ENCODE measurements at regions not wholly inside any gene's neighbourhood (a gene's known extent, or its start where the extent isn't known, plus 50 kb on each side); places are given as distances from the start of the nearest gene placed in this dataset.

GRCh38 chr1:55932402-55932801 is 647.0 kb downstream of the PLPP3 start:
- Histone ChIP-seq H3F3A (ENCODE audit: insufficient read depth, low read depth) (no peaks in the 10 kb centered on the region), H3K4me2 (no peak overlapping the region), H3K9me2 (ENCODE audit: insufficient read depth) (0 out of 2 replicates have a peak, but pooled peaks cover 4% of the 10 kb centered on the region), H3K36me3 (ENCODE audit: low read depth) (no peaks in the 10 kb centered on the region), H3K27me3 (ENCODE audit: insufficient read depth, low read depth) (no peaks in the 10 kb centered on the region), H3K4me1 (replicated peaks; ENCODE audit: insufficient read depth) (no peaks in the 10 kb centered on the region), H3K79me2 (ENCODE audit: low read depth) (no peaks in the 10 kb centered on the region), H4K20me1 (ENCODE audit: insufficient read depth) (no peaks in the 10 kb centered on the region), H3K27ac (no peak overlapping the region), H2AFZ (no peak overlapping the region), H3K4me3 (no peak overlapping the region), H3K9me3 (ENCODE audit: insufficient read depth, low read depth) (no peaks in the 10 kb centered on the region; the same call in 1 of the 2 replicates)
- CTCF ChIA-PET: no interaction called here
- TF ChIP-seq EZH2 (IDR thresholded peaks at IDR 0.05; ENCODE audit: low read depth): no peak
- TF ChIP-seq, protein P1, sequence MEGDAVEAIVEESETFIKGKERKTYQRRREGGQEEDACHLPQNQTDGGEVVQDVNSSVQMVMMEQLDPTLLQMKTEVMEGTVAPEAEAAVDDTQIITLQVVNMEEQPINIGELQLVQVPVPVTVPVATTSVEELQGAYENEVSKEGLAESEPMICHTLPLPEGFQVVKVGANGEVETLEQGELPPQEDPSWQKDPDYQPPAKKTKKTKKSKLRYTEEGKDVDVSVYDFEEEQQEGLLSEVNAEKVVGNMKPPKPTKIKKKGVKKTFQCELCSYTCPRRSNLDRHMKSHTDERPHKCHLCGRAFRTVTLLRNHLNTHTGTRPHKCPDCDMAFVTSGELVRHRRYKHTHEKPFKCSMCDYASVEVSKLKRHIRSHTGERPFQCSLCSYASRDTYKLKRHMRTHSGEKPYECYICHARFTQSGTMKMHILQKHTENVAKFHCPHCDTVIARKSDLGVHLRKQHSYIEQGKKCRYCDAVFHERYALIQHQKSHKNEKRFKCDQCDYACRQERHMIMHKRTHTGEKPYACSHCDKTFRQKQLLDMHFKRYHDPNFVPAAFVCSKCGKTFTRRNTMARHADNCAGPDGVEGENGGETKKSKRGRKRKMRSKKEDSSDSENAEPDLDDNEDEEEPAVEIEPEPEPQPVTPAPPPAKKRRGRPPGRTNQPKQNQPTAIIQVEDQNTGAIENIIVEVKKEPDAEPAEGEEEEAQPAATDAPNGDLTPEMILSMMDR (conservative IDR thresholded peaks at IDR 0.05): no peak
- intact Hi-C loops (cut with micrococcal nuclease; ENCODE audit: unreplicated experiment): no loop called here
- no TSS peak for BruUV-seq (replicated peaks)
- POLR2A ChIA-PET (ENCODE audit: unreplicated experiment): no interaction called here
- DNase-seq: no peak

- DNase-seq: no peak
- no peaks in the 10 kb centered on the region; the same call in 1 of the 2 replicates for H3K9me3 ChIP-seq (ENCODE audit: insufficient read depth, low read depth)
- 0 out of 2 replicates have a peak, but pooled peaks cover 4% of the 10 kb centered on the region for H3K9me2 ChIP-seq (ENCODE audit: insufficient read depth)
- H3F3A ChIP-seq (ENCODE audit: insufficient read depth, low read depth): no peaks in the 10 kb centered on the region
- H3K79me2 ChIP-seq (ENCODE audit: low read depth): no peaks in the 10 kb centered on the region
- TF ChIP-seq, protein P1 (conservative IDR thresholded peaks at IDR 0.05): no peak
- TF ChIP-seq EZH2 (IDR thresholded peaks at IDR 0.05; ENCODE audit: low read depth): no peak
- H2AFZ ChIP-seq: no peak overlapping the region
- H3K4me3 ChIP-seq: no peak overlapping the region
- CTCF ChIA-PET: no interaction called here
- no peaks in the 10 kb centered on the region for H3K36me3 ChIP-seq (ENCODE audit: low read depth)
- intact Hi-C loops (cut with micrococcal nuclease; ENCODE audit: unreplicated experiment): no loop called here
- POLR2A ChIA-PET (ENCODE audit: unreplicated experiment): no interaction called here
- H3K4me1 ChIP-seq (replicated peaks; ENCODE audit: insufficient read depth): no peaks in the 10 kb centered on the region
- no peaks in the 10 kb centered on the region for H4K20me1 ChIP-seq (ENCODE audit: insufficient read depth)
- no peak overlapping the region for H3K27ac ChIP-seq
- no peaks in the 10 kb centered on the region for H3K27me3 ChIP-seq (ENCODE audit: insufficient read depth, low read depth)
- H3K4me2 ChIP-seq: no peak overlapping the region
- no TSS peak for BruUV-seq (replicated peaks)
These were observed 648.1 kb downstream of the PLPP3 start for GRCh38 chr1:55931081-55931940.

- no peak for DNase-seq
- Histone ChIP-seq H3K9me2 (ENCODE audit: insufficient read depth) (0 out of 2 replicates have a peak, but pooled peaks cover 4% of the 10 kb centered on the region), H3K4me1 (replicated peaks; ENCODE audit: insufficient read depth) (no peaks in the 10 kb centered on the region), H3K9me3 (ENCODE audit: insufficient read depth, low read depth) (no peaks in the 10 kb centered on the region), H2AFZ (no peak overlapping the region), H3K27me3 (ENCODE audit: insufficient read depth, low read depth) (no peaks in the 10 kb centered on the region), H3K4me2 (no peak overlapping the region), H3K27ac (no peak overlapping the region), H3K36me3 (ENCODE audit: low read depth) (no peaks in the 10 kb centered on the region), H4K20me1 (ENCODE audit: insufficient read depth) (no peaks in the 10 kb centered on the region), H3K4me3 (no peak overlapping the region), H3F3A (ENCODE audit: insufficient read depth, low read depth) (no peaks in the 10 kb centered on the region), H3K79me2 (ENCODE audit: low read depth) (no peaks in the 10 kb centered on the region)
- BruUV-seq (replicated peaks): no TSS peak
- TF ChIP-seq EZH2 (IDR thresholded peaks at IDR 0.05; ENCODE audit: low read depth): no peak
- TF ChIP-seq, protein P1 (conservative IDR thresholded peaks at IDR 0.05): no peak
- intact Hi-C loops (cut with micrococcal nuclease; ENCODE audit: unreplicated experiment): no loop called here
- POLR2A ChIA-PET (ENCODE audit: unreplicated experiment): no interaction called here
- CTCF ChIA-PET: no interaction called here
These were observed 649.7 kb downstream of the PLPP3 start for GRCh38 chr1:55929652-55930051.
